ENCODE measurements at regions not wholly inside any gene's neighbourhood (a gene's known extent, or its start where the extent isn't known, plus 50 kb on each side); places are given as distances from the start of the nearest gene placed in this dataset.

DNA sequence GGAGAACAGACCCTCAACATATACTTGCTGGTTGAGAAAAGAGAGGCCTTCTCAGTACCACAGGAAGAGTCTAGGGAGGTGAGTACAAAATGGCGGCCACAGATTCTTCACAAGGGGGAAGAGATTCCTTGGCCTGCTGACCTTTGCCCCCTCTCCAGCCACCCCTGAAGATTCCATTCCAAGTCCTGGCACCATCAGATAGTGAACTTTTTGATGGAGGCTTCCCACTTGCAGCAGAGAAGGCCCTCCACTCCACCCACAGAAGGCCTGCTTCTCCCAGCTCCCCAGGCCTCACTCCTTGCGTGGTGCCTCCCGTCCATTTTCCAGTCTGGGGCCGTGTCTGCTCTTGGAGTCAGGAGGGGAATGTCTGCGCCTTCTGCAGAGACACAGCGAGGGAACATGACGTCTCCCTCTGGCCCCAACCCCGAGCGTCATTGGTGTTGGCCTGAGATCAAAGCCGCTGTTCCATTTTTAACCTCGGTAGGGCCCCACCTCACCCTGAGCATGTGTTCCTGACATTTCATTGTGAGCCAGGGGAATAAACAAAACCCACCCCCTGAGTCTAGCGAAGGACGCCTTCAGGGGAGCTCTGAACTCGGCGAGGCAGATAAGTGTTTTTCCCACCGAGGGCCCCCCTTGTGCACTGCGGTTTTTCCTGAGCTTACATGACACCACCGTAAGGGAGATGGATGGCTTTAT is 268.7 kb upstream of the TBX3 start:
- DNase-seq = no peak

GRCh38 chr12:114949058-114949820 is 265.3 kb upstream of the TBX3 start:
- no peak for DNase-seq

- DNase-seq = no peak
Observed at GRCh38 chr12:114945351-114945750, 261.4 kb upstream of the TBX3 start.

DNA sequence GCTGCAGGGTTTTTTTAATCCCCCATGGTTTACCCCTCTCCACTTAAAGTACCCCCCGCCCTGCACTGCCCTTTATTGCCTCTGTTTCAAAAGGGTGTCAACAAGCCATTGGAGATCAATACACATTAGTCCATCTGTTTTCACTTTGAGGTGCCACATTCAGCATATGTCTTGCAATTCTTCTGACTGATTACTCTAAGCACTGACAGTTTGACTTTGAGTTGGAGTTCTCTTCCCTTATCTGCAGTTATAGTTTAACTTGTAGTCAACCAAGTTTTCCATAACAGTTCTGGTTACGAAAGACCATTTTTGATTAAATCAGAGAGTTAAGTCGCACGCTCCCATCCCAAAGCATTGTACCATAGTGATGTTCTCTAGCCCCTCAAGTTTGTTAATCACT is 260.8 kb upstream of the TBX3 start:
- DNase-seq = no peak

GRCh38 chr12:114943601-114944000 is 259.6 kb upstream of the TBX3 start:
- DNase-seq = no peak

GRCh38 chr12:114938487-114939210 is 254.7 kb upstream of the TBX3 start:
- DNase-seq = no peak

DNA sequence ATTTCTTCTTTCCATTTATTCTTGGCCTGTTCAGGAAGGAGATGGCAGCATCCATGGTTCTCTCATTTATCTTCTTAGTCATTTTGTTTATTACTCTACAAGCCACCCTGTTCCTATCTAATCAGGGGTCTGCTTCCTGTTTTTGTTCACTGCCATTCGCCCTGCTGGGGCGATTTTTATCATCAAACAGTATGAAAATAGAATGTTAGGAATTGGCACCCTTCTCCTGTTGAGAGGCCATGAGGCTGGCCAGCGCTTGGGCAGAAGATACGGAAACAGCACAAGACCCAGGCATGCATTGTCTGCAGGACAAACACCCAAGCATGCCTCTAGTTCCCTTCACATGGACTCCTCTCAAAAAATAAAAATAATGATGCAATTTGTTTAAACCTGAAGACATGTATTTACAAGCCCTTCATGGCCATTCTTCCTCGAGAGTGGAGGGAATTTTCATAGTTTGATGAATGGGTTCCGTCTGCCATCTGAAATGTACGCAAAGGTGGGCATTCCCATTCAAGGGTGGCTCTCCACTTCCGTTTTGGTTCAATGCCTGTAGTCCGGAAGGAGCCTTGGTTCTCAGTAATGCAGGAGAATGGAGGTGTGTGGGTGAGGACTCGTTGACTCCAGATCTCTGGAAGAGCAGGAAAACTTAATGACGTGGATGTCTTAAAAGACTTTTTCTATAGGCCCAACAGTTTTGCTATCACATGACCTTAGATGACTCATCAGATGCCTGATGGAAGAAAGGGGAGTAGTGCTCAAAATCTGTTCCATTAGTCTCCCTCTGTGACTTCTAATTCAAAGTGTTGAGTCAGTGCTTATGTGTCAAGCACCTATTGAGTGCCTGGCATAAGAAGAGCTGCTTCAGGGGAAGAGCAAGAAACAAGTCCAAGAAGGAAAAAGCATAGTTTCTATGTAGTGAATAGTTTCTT is 252.4 kb upstream of the TBX3 start:
- no peak for DNase-seq

DNA sequence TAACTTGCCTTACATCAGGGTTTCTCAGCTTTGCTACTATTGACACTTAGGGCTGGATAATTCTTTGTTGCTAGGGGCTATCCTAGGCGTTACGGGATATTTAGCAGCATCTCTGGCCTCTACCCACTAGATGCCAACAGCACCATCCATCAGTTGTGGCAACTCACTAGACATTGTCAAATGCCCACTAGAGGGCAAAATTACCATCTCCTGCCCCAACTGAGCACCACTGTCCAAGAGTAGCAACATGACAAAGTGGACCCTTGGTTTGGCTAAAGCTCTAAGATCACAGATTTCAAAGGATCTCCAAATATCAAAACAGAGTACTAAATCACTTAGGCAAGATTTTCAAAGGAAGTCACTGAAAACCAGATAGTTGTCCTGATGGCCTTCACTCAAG is 251.7 kb upstream of the TBX3 start:
- no peak for DNase-seq

DNA sequence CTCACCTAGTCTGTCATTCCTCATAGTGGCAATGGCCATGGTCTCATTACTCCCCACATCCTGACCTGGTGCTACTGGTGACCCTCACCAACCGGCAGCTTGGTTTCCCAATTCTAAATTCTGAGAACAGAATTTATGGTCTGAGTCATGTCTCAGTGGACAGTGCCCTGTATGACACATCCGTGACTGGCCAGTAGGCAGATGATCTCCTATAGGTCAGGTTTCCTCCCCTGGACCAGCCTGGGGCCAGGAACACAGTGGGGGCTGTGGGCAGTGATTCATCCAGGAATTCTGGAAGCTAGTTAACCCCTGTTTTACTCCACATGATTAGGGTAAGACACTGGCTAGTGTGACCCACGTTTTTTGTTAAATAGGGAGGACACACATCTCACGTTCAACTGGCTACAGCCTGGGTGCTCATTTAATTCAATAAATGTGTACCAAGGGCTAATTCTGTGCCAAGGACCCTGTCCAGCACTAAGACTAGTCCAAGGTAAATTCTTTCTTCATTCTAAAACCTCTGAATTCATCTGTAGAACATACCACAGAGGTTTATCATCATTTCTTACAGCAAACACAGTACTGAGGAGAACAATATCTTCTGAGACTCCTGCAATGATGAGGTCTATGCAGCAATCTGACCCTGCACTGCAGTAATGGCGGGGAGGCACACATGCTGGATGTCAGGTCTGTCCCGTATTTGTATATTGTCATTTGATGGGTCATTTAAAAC is 249.6 kb upstream of the TBX3 start:
- DNase-seq = no peak

- no peak for DNase-seq
Observed at GRCh38 chr12:114932806-114933205, 248.8 kb upstream of the TBX3 start.

- DNase-seq = no peak
Observed at GRCh38 chr12:114931025-114931424, 247.1 kb upstream of the TBX3 start.

GRCh38 chr12:114926341-114926740 is 242.4 kb upstream of the TBX3 start:
- no peak for DNase-seq

DNA sequence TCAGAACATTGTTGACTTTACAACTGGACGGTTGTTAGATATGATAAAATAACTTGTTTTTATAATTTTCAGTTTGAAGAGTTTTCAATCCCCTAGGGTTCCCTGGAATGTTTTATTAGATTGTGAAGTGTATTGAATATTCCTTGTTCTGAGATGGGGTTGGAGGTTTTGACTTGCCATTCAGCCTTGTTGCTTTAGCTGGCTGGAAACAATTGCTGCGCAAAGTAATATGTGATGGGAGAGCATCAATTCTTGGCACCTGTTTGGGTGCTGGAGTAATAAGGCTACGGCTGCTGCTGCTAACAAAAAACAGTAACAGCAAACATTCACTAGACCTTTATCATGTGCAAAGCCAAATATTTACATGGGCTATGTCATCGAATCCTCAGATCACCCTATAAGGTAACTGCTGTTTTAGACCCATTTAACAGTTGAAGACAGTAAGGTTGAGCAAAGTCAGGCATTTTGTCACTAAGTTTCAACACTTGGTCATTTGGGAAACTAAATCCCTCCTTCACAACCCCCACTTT is 241.0 kb upstream of the TBX3 start:
- no peak for DNase-seq

DNA sequence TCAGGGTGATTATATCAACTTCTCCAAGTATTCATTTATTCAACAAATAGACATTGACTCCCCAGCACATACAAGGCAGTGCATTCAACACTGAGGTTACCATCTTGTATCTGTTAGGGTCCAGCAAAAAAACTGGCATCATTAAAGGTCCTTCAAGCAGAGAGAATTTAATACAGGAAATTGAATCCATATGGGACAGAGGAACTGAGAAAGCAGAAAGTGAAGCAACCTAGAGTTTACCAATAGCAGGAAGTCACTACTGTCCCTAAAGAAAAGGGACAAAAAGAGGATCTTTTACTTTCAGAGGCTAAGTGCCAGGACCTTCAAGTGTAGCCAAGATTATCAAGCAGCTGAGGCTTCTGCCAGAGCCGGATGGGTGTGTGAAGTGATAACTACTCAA is 237.8 kb upstream of the TBX3 start:
- no peak for DNase-seq

GRCh38 chr12:114920771-114921554 is 237.0 kb upstream of the TBX3 start:
- no peak for DNase-seq

GRCh38 chr12:114919479-114919878 is 235.5 kb upstream of the TBX3 start:
- no peak for DNase-seq

GRCh38 chr12:114918535-114919233 is 234.7 kb upstream of the TBX3 start:
- no peak for DNase-seq

DNA sequence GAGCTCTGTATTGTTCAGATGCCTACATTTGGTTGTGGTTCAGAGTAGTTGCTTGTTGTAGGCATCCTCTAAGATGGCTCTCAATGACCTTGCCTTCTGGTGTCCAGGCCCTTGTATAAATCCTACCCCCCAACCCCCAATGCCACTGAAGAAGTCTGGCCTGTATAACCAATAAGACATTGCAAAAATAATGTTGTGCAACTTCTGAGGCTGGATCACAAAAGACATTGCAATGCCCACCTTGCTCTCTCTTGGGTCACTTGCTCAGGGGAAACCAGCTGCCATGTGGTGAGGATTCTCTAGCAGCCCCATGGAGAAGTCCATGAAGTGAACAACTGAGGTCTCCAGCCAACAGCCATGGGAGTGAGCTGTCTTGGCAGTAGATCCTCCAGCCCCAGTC is 234.0 kb upstream of the TBX3 start:
- no peak for DNase-seq

- no peak for DNase-seq
Observed at GRCh38 chr12:114917307-114917706, 233.3 kb upstream of the TBX3 start.

DNA sequence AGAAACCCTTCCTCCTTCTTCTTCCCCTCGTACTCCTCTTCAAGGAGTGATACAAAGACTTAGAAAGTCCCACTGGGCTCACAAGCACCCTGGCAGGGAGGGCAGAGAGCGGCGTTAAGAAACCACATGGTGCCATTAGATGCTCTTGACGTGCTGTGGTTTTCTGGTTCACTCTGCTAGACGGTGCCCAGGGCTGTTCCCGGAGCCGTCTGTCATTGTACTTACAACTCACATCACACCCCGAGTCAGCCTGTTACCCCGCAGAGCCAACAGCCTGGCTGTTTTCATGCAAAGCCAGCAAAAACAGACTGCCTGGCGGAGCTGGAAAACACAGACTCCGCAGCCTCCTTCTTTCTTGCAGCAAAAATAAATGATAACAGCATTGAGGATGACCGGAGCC is 232.6 kb upstream of the TBX3 start:
- DNase-seq = no peak

All from KG1 (cell line).